ENCODE measurements at regions not wholly inside any gene's neighbourhood (a gene's known extent, or its start where the extent isn't known, plus 50 kb on each side); places are given as distances from the start of the nearest gene placed in this dataset.

DNA sequence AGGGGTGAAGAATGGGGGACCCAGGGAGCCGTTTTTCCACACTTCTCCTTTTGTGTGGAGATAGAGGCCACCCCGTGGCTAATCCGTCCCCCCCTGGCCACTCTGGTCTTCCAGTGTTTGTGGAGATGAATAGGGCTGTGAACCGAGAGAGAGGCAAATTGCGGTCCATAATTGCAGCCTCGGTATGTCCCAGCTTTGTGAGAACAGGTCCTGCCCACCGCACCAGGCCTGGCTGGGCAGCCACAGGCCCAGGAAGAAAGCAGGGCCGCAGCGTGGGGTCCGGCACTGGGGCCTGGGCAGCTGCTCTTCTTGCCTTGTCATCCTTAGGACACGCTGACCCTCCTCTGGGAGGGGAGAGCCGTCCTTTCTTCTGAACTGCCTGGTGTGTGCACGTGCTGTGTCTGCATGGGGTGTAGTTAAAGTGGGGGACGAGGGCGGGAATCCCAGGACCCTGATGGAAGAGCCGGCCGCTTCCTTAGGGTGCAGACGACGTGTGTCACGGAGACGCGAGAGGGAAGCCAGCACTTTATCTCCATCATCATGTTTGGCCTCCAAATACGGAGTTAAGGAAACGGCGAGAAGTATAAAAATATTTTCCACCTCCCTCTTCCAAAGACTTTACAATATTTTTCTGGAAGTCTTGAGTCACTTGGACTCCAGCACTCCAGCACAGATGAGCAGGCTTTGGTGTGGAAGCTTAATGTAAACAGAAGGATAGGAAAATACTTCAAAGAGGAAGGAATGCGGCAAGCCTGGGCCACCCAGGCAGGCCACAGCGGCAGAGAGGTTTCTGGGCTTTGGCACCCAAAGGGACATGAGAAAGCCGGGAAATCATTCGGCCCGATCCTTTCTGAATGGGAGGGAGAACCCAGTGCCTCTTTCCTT, 1248.4 kb downstream of the BRD1 start:
- TF ChIP-seq, protein P1, sequence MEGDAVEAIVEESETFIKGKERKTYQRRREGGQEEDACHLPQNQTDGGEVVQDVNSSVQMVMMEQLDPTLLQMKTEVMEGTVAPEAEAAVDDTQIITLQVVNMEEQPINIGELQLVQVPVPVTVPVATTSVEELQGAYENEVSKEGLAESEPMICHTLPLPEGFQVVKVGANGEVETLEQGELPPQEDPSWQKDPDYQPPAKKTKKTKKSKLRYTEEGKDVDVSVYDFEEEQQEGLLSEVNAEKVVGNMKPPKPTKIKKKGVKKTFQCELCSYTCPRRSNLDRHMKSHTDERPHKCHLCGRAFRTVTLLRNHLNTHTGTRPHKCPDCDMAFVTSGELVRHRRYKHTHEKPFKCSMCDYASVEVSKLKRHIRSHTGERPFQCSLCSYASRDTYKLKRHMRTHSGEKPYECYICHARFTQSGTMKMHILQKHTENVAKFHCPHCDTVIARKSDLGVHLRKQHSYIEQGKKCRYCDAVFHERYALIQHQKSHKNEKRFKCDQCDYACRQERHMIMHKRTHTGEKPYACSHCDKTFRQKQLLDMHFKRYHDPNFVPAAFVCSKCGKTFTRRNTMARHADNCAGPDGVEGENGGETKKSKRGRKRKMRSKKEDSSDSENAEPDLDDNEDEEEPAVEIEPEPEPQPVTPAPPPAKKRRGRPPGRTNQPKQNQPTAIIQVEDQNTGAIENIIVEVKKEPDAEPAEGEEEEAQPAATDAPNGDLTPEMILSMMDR (IDR thresholded peaks at IDR 0.05): no peak
- TF ChIP-seq EZH2 (IDR thresholded peaks at IDR 0.05; ENCODE audit: borderline replicate concordance, insufficient read depth, low read depth, low read length, poor library complexity, severe bottlenecking): no peak
